SK-N-SH (cell line): ENCODE measurements at regions not wholly inside any gene's neighbourhood (a gene's known extent, or its start where the extent isn't known, plus 50 kb on each side); places are given as distances from the start of the nearest gene placed in this dataset.

Experiments
- CTCF ChIA-PET: fragments of 300-600, 350-600 bp; formaldehyde crosslinking; extraction: SDS; loops from one replicate; lab custom pipeline; 2021; lab: Yijun Ruan, JAX
- POLR2A ChIA-PET: fragments of 350-600 bp; sonication (Branson Sonifier 250); formaldehyde crosslinking; extraction: SDS; loops from one replicate; lab custom pipeline; 2020; ENCODE audit warnings: antibody characterized with exemption, inconsistent platforms; lab: Yijun Ruan, JAX
- DNase-seq: peaks from one replicate; pipeline ENCODE4 v3.0.0; 2012
- H2AFZ ChIP-seq: fragments of 200-600 bp; sonication (generic); 2 replicates; pipeline ENCODE4 v1.8.1; 2016; ENCODE audit warnings: antibody characterized with exemption, mild to moderate bottlenecking, low read depth
- H3F3A ChIP-seq: fragments of 200-600 bp; sonication (generic); replicated peaks from 2 replicates; pipeline ENCODE3; 2016; ENCODE audit warnings: antibody characterized with exemption, mild to moderate bottlenecking; ENCODE audit not compliant: insufficient read depth
- H3K27ac ChIP-seq, 2 experiments: fragments of 200-500 bp in 1 of 2; fragments of 200-600 bp in 1 of 2; sonication (Bioruptor generic) in 1 of 2; sonication (generic), shearing (Covaris generic) in 1 of 2; 2 replicates each; pipeline versions ENCODE4 v1.5.1 to v1.6.1; 2014 to 2016; ENCODE audit warnings: low read depth in 2 of 2, inconsistent platforms in 1 of 2, low read length in 1 of 2, mild to moderate bottlenecking in 1 of 2, mixed read lengths in 1 of 2
- H3K27me3 ChIP-seq: fragments of 200-600 bp; sonication (generic), shearing (Covaris generic); 2 replicates; pipeline ENCODE4 v1.6.1; 2016; ENCODE audit warnings: mixed run types; ENCODE audit not compliant: insufficient read depth
- H3K36me3 ChIP-seq, 2 experiments: fragments of 200-500 bp in 1 of 2; fragments of 200-600 bp in 1 of 2; sonication (Bioruptor generic) in 1 of 2; sonication (generic) in 1 of 2; replicated peaks in 1 of 2; 2 replicates each; pipeline versions ENCODE3 to v1.5.1; 2014 to 2016; ENCODE audit warnings: low read length in 1 of 2, mild to moderate bottlenecking in 1 of 2; ENCODE audit not compliant: insufficient read depth in 2 of 2, control insufficient read depth in 1 of 2
- H3K4me1 ChIP-seq, 2 experiments: fragments of 200-500 bp in 1 of 2; fragments of 200-600 bp in 1 of 2; sonication (Bioruptor generic) in 1 of 2; sonication (generic), shearing (Covaris generic) in 1 of 2; 2 replicates each; pipeline versions ENCODE4 v1.5.1 to v1.6.1; 2014 to 2016; ENCODE audit warnings: low read depth in 1 of 2, low read length in 1 of 2, mixed run types in 1 of 2; ENCODE audit not compliant: insufficient read depth in 2 of 2, control insufficient read depth in 1 of 2
- H3K4me2 ChIP-seq: fragments of 200-600 bp; sonication (generic), shearing (Covaris generic); 2 replicates; pipeline ENCODE4 v1.6.1; 2017; ENCODE audit warnings: mixed run types
- H3K4me3 ChIP-seq, 2 experiments: fragments of 200-500 bp in 1 of 2; fragments of 200-600 bp in 1 of 2; sonication (Bioruptor generic) in 1 of 2; sonication (generic), shearing (Covaris generic) in 1 of 2; 2 replicates each; pipeline versions ENCODE4 v1.5.1 to v1.8.1; 2014 to 2016; ENCODE audit warnings: low read depth in 2 of 2, inconsistent platforms in 1 of 2, low read length in 1 of 2, mild to moderate bottlenecking in 1 of 2, mixed read lengths in 1 of 2, moderate library complexity in 1 of 2
- H3K79me2 ChIP-seq: fragments of 200-600 bp; sonication (generic); 2 replicates; pipeline ENCODE4 v1.8.1; 2017; ENCODE audit warnings: mild to moderate bottlenecking; ENCODE audit not compliant: insufficient read depth
- H3K9ac ChIP-seq: fragments of 200-600 bp; sonication (generic); 2 replicates; pipeline ENCODE4 v1.6.1; 2017; ENCODE audit warnings: mixed run types
- H3K9me2 ChIP-seq: fragments of 200-600 bp; sonication (generic); 2 replicates; pipeline ENCODE4 v1.6.1; 2017; ENCODE audit warnings: mixed run types
- H3K9me3 ChIP-seq: fragments of 200-600 bp; sonication (generic); 2 replicates; pipeline ENCODE4 v1.6.1; 2017; ENCODE audit warnings: mixed run types, mild to moderate bottlenecking, moderate library complexity
- H4K20me1 ChIP-seq: fragments of 200-600 bp; sonication (generic); 2 replicates; pipeline ENCODE4 v1.6.1; 2017; ENCODE audit warnings: mild to moderate bottlenecking, mixed run types; ENCODE audit not compliant: insufficient read depth
- CTCF ChIP-seq: fragments of 200-600 bp; sonication (generic); IDR thresholded peaks from 2 replicates; pipeline ENCODE4 v1.6.1; 2017; ENCODE audit warnings: antibody characterized with exemption, mild to moderate bottlenecking, moderate library complexity
- ELF1 ChIP-seq: IDR thresholded peaks from 2 replicates; pipeline ENCODE4 v1.4.0; 2012
- EP300 ChIP-seq, 2 experiments: IDR thresholded peaks; 2 replicates each; pipeline versions ENCODE4 v1.4.0 to v1.6.1; 2012; ENCODE audit warnings: borderline replicate concordance in 1 of 2, low read depth in 1 of 2, low read length in 1 of 2
- EZH2phosphoT487 ChIP-seq: fragments of 200-600 bp; sonication (generic); IDR thresholded peaks from 2 replicates; pipeline ENCODE4 v1.6.1; 2017; ENCODE audit warnings: low read depth, mixed run types, mild to moderate bottlenecking, antibody characterized with exemption, moderate library complexity, borderline replicate concordance
- FOXJ3 ChIP-seq: sonication (generic); formaldehyde crosslinking; IDR thresholded peaks from 2 replicates; pipeline ENCODE4 v1.5.1; 2020; ENCODE audit warnings: mild to moderate bottlenecking, missing genetic modification reagents
- GABPA ChIP-seq: IDR thresholded peaks from 2 replicates; pipeline ENCODE4 v1.4.0; 2012; ENCODE audit warnings: low read depth, mild to moderate bottlenecking
- GATA2 ChIP-seq: sonication (generic); formaldehyde crosslinking; IDR thresholded peaks from 2 replicates; pipeline ENCODE4 v1.5.0; 2020; ENCODE audit warnings: mild to moderate bottlenecking, missing genetic modification reagents
- MEF2A ChIP-seq: IDR thresholded peaks from 2 replicates; pipeline ENCODE4 v1.4.0; 2012; ENCODE audit warnings: low read depth, borderline replicate concordance
- NFIC ChIP-seq: IDR thresholded peaks from 2 replicates; pipeline ENCODE4 v1.4.0; 2012; ENCODE audit warnings: borderline replicate concordance
- POLR2AphosphoS5 ChIP-seq: IDR thresholded peaks from 2 replicates; pipeline ENCODE4 v1.6.1; 2012; ENCODE audit warnings: low read depth, low read length
- RCOR1 ChIP-seq: fragments of 150-350 bp; IDR thresholded peaks from 2 replicates; pipeline ENCODE4 v1.6.1; 2017; ENCODE audit warnings: antibody characterized with exemption, low read length
- TAF1 ChIP-seq: IDR thresholded peaks from 2 replicates; pipeline ENCODE4 v1.6.1; 2012; ENCODE audit warnings: low read depth, mild to moderate bottlenecking, low read length, moderate library complexity, borderline replicate concordance
- TCF12 ChIP-seq: IDR thresholded peaks from 2 replicates; pipeline ENCODE4 v1.4.0; 2012
- TEAD4 ChIP-seq: IDR thresholded peaks from 2 replicates; pipeline ENCODE4 v1.4.0; 2012; ENCODE audit warnings: mild to moderate bottlenecking, borderline replicate concordance; ENCODE audit not compliant: insufficient read depth
- WGBS: methylation state at CpG from one replicate; pipeline ENCODE4 v1.1.6; 2017; ENCODE audit warnings: low lambda C conversion rate; 5-methylcytosine and 5-hydroxymethylcytosine counted together
- TF ChIP-seq, protein P1 (sequence below): IDR thresholded peaks from 2 replicates; pipeline ENCODE4 v1.4.0; 2012; ENCODE audit warnings: low read depth
- TF ChIP-seq, protein P2 (sequence below): fragments of 150-350 bp; IDR thresholded peaks from 2 replicates; pipeline ENCODE4 v1.6.1; 2017; ENCODE audit warnings: antibody characterized with exemption, low read length, low read depth, borderline replicate concordance
- TF ChIP-seq, protein P3 (sequence below): IDR thresholded peaks from 2 replicates; pipeline ENCODE4; 2012
- TF ChIP-seq, protein P4 (sequence below): IDR thresholded peaks from 2 replicates; pipeline ENCODE4 v1.6.1; 2012; ENCODE audit warnings: mild to moderate bottlenecking, low read depth, low read length, moderate library complexity

GRCh38 chrX:44708470-44708869, 135.4 kb upstream of the DUSP21 start:
- Histone ChIP-seq H3K9me3 (no peaks in the 10 kb centered on the region), H3K27me3 (no peaks in the 10 kb centered on the region), H3K4me2 (no peak overlapping the region), H3K79me2 (no peaks in the 10 kb centered on the region), H3K4me3 (no peak overlapping the region), H3K36me3 (no peaks in the 10 kb centered on the region), H3K4me1 (no peaks in the 10 kb centered on the region), H3K27ac (no peak overlapping the region), H3K9me2 (no peaks in the 10 kb centered on the region), H3F3A (no peaks in the 10 kb centered on the region), H2AFZ (no peak overlapping the region), H3K9ac (no peak overlapping the region), H4K20me1 (no peaks in the 10 kb centered on the region)
- ChIA-PET CTCF (no interaction called here), POLR2A (no interaction called here)
- TF ChIP-seq, protein P1, sequence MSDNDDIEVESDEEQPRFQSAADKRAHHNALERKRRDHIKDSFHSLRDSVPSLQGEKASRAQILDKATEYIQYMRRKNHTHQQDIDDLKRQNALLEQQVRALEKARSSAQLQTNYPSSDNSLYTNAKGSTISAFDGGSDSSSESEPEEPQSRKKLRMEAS, result no peak
- TF ChIP-seq POLR2AphosphoS5 (no peak), MEF2A (no peak), ELF1 (no peak)
- TF ChIP-seq, protein P2, sequence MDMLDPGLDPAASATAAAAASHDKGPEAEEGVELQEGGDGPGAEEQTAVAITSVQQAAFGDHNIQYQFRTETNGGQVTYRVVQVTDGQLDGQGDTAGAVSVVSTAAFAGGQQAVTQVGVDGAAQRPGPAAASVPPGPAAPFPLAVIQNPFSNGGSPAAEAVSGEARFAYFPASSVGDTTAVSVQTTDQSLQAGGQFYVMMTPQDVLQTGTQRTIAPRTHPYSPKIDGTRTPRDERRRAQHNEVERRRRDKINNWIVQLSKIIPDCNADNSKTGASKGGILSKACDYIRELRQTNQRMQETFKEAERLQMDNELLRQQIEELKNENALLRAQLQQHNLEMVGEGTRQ, result no peak
- no peak for DNase-seq
- WGBS, result 44% methylated on average over 5 of the region's 5 CpGs

GRCh38 chrX:44705817-44706551, 137.8 kb upstream of the DUSP21 start:
- H3K4me1 ChIP-seq, result no peaks in the 10 kb centered on the region
- no peaks in the 10 kb centered on the region for H3K9me2 ChIP-seq
- no peak overlapping the region for H3K9ac ChIP-seq
- H3K79me2 ChIP-seq, result no peaks in the 10 kb centered on the region
- H2AFZ ChIP-seq, result no peak overlapping the region
- no peaks in the 10 kb centered on the region for H3K36me3 ChIP-seq
- no peak overlapping the region for H3K27ac ChIP-seq
- POLR2A ChIA-PET, result no interaction called here
- no peak for DNase-seq
- H3F3A ChIP-seq, result no peaks in the 10 kb centered on the region
- H3K4me3 ChIP-seq, result no peak overlapping the region
- no peaks in the 10 kb centered on the region for H3K9me3 ChIP-seq
- 17% methylated on average over 8 of the region's 8 CpGs for WGBS
- CTCF ChIA-PET, result no interaction called here
- H3K4me2 ChIP-seq, result no peak overlapping the region
- H3K27me3 ChIP-seq, result no peaks in the 10 kb centered on the region
- H4K20me1 ChIP-seq, result no peaks in the 10 kb centered on the region
- TF ChIP-seq TEAD4 (no peak), TAF1 (no peak), EP300 (IDR thresholded peaks at IDR 0.05; ENCODE audit: borderline replicate concordance in 1 of 2, low read depth in 1 of 2, low read length in 1 of 2) (no peak), ELF1 (no peak), TCF12 (no peak), FOXJ3 (no peak), RCOR1 (no peak), NFIC (no peak), GABPA (no peak), GATA2 (no peak), EZH2phosphoT487 (no peak), CTCF (no peak)
- TF ChIP-seq, protein P3, sequence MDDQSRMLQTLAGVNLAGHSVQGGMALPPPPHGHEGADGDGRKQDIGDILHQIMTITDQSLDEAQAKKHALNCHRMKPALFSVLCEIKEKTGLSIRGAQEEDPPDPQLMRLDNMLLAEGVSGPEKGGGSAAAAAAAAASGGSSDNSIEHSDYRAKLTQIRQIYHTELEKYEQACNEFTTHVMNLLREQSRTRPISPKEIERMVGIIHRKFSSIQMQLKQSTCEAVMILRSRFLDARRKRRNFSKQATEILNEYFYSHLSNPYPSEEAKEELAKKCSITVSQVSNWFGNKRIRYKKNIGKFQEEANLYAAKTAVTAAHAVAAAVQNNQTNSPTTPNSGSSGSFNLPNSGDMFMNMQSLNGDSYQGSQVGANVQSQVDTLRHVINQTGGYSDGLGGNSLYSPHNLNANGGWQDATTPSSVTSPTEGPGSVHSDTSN, result no peak
- TF ChIP-seq, protein P4, sequence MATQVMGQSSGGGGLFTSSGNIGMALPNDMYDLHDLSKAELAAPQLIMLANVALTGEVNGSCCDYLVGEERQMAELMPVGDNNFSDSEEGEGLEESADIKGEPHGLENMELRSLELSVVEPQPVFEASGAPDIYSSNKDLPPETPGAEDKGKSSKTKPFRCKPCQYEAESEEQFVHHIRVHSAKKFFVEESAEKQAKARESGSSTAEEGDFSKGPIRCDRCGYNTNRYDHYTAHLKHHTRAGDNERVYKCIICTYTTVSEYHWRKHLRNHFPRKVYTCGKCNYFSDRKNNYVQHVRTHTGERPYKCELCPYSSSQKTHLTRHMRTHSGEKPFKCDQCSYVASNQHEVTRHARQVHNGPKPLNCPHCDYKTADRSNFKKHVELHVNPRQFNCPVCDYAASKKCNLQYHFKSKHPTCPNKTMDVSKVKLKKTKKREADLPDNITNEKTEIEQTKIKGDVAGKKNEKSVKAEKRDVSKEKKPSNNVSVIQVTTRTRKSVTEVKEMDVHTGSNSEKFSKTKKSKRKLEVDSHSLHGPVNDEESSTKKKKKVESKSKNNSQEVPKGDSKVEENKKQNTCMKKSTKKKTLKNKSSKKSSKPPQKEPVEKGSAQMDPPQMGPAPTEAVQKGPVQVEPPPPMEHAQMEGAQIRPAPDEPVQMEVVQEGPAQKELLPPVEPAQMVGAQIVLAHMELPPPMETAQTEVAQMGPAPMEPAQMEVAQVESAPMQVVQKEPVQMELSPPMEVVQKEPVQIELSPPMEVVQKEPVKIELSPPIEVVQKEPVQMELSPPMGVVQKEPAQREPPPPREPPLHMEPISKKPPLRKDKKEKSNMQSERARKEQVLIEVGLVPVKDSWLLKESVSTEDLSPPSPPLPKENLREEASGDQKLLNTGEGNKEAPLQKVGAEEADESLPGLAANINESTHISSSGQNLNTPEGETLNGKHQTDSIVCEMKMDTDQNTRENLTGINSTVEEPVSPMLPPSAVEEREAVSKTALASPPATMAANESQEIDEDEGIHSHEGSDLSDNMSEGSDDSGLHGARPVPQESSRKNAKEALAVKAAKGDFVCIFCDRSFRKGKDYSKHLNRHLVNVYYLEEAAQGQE, result no peak
- TF ChIP-seq, protein P1, result no peak
